ENCODE measurements at regions not wholly inside any gene's neighbourhood (a gene's known extent, or its start where the extent isn't known, plus 50 kb on each side); places are given as distances from the start of the nearest gene placed in this dataset.
A peak's percentile ranks its signal among the peaks of the same experiment; 100 is the strongest.

DNA sequence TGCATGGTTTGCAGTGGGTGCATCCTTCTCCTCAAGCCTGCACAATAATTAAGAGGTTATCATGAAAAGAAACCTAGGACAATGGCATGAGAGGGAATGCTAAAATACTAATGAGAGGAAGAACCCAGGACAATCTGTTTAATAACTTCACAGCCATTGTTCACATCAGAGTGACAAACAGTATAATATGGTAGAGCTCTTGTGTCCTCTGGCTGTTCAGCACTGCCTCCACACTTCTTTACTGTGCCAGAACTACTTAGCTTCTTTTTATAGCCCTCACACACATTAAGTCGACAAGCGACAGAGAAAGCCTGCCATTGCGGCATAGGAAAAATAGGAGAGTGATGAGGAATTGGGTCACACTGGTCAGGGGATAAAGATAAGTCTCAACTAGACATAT lies 65.0 kb upstream of the MEIS2 start:
- no peak overlapping the region for H3K4me3 ChIP-seq (ENCODE audit: control insufficient read depth, low read depth, low read length)
- no peak for TF ChIP-seq CTCF (IDR thresholded peaks at IDR 0.05; ENCODE audit: control insufficient read depth, insufficient read depth, low read depth, low read length, missing control alignments)
- no peak for DNase-seq (ENCODE audit: low read depth)

GRCh38 chr15:37166402-37166801 lies 66.1 kb upstream of the MEIS2 start:
- no peak for DNase-seq (ENCODE audit: low read depth)
- no peak for TF ChIP-seq CTCF (IDR thresholded peaks at IDR 0.05; ENCODE audit: control insufficient read depth, insufficient read depth, low read depth, low read length, missing control alignments)
- no peak overlapping the region for H3K4me3 ChIP-seq (ENCODE audit: control insufficient read depth, low read depth, low read length)

GRCh38 chr15:37181339-37181738 lies 81.0 kb upstream of the MEIS2 start:
- DNase-seq (ENCODE audit: low read depth): no peak
- no peak overlapping the region for H3K4me3 ChIP-seq (ENCODE audit: control insufficient read depth, low read depth, low read length)
- TF ChIP-seq CTCF (IDR thresholded peaks at IDR 0.05; ENCODE audit: control insufficient read depth, insufficient read depth, low read depth, low read length, missing control alignments): no peak

DNA sequence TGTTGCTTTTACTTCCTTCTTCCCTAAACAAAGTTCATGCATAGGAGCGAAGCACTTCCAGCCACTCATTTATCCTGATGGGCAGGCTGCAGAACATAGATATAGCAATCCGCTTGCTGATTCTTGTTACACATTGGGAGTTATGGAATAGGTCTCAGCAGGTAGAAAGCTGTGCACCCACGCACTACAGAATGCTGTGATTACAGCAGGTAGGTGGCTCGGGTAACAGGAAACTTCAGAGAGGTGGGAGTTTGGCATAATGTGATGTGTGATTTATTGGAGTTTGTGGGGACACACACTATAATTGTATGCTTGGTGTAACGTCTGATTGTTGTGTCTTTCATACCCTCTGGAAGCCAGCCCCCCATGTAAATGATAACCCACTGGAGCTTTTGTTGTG lies 99.2 kb upstream of the MEIS2 start:
- no peak for DNase-seq (ENCODE audit: low read depth)
- TF ChIP-seq CTCF (IDR thresholded peaks at IDR 0.05; ENCODE audit: control insufficient read depth, insufficient read depth, low read depth, low read length, missing control alignments): no peak
- no peak overlapping the region for H3K4me3 ChIP-seq (ENCODE audit: control insufficient read depth, low read depth, low read length)

DNA sequence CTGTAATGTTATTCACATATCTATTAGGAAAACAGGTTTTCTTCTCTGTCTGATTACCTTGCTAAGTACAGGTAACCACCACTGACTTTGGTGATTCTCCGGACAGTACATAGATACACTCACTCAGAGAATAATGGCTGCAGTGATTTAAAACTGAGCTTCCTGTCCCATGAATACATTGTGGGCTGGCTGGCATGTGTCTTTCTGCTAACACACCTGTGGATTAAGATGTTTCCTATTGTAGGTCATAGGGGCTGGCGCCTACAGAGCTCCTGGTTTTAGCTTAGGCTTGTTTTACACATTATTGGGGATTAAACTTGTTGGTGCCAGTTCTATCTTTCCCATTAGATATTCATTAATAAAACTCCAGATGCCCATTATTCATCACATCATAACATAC lies 102.7 kb upstream of the MEIS2 start:
- no peak overlapping the region for H3K4me3 ChIP-seq (ENCODE audit: control insufficient read depth, low read depth, low read length)
- no peak for DNase-seq (ENCODE audit: low read depth)
- no peak for TF ChIP-seq CTCF (IDR thresholded peaks at IDR 0.05; ENCODE audit: control insufficient read depth, insufficient read depth, low read depth, low read length, missing control alignments)

GRCh38 chr15:37204692-37205091 lies 104.3 kb upstream of the MEIS2 start:
- peak; percentile 4 for TF ChIP-seq CTCF (IDR thresholded peaks at IDR 0.05; ENCODE audit: control insufficient read depth, insufficient read depth, low read depth, low read length, missing control alignments)
- no peak for DNase-seq (ENCODE audit: low read depth)
- no peak overlapping the region for H3K4me3 ChIP-seq (ENCODE audit: control insufficient read depth, low read depth, low read length)

DNA sequence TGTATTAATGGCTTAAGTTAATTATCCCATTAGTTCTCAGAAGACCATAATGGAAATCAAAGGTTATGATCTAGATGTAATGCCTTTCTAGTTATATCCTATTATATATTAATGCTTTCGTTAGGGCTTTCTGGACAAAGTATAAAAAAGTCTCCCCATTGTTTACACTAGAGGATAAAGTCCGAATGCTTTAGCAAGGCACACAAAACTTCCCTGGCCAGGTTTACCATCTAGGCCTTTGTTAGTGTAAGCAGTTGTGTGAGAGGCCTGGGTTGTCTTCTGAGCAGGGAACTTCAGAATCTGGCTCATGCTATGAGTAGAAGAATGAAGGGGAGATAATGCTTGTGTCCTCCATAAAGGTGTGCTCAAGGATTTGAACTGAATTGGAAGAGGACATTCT lies 106.3 kb upstream of the MEIS2 start:
- no peak for TF ChIP-seq CTCF (IDR thresholded peaks at IDR 0.05; ENCODE audit: control insufficient read depth, insufficient read depth, low read depth, low read length, missing control alignments)
- DNase-seq (ENCODE audit: low read depth): no peak
- no peak overlapping the region for H3K4me3 ChIP-seq (ENCODE audit: control insufficient read depth, low read depth, low read length)

All from AG09309 (cell line).